Dermis blood vessel endothelial cell (primary cell): ENCODE measurements at regions not wholly inside any gene's neighbourhood (a gene's known extent, or its start where the extent isn't known, plus 50 kb on each side); places are given as distances from the start of the nearest gene placed in this dataset.
"Not testable (repeated sequence)": the region's sequence is repeated elsewhere in the genome, so short reads cannot be mapped to it uniquely, and the experiment has no call there.

Source experiments
- DNase-seq: peaks from one replicate; pipeline ENCODE4 v3.0.0; 2010

DNA sequence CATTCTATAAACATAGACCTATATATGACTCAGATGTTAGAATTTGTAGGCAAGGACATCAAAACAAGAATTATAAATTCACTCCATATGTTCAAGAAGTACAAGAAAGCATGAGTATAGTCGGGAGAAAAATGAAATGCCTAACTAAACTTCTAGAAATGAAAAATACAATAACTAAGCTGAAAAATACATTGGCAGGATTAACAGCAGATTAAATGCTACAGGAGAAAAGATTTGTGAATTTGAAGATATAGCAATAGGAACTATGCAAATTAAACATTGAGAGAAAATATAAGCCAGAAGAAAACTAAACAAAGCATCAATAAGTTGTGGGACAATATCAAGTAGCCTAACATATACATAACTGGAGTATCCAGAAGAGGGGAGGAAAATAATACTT lies 55.3 kb upstream of the PRSS3 start:
- no peak for DNase-seq

GRCh38 chr9:33740958-33741357 lies 54.4 kb upstream of the PRSS3 start:
- not testable (repeated sequence) for DNase-seq

GRCh38 chr9:33742051-33742450 lies 53.3 kb upstream of the PRSS3 start:
- no peak for DNase-seq

GRCh38 chr9:33742519-33742918 lies 52.8 kb upstream of the PRSS3 start:
- DNase-seq, result no peak
